Activated CD8-positive, alpha-beta memory T cell treated with anti-CD3 and anti-CD28 coated beads for 1 hour (primary cell): ENCODE measurements at regions not wholly inside any gene's neighbourhood (a gene's known extent, or its start where the extent isn't known, plus 50 kb on each side); places are given as distances from the start of the nearest gene placed in this dataset.

Experiments
- DNase-seq, 2 donors: peaks; one replicate each; pipeline ENCODE4 v3.0.0-alpha.2; 2020; ENCODE audit warnings: low read depth in 1 of 2; ENCODE audit errors: extremely low read depth in 1 of 2

DNA sequence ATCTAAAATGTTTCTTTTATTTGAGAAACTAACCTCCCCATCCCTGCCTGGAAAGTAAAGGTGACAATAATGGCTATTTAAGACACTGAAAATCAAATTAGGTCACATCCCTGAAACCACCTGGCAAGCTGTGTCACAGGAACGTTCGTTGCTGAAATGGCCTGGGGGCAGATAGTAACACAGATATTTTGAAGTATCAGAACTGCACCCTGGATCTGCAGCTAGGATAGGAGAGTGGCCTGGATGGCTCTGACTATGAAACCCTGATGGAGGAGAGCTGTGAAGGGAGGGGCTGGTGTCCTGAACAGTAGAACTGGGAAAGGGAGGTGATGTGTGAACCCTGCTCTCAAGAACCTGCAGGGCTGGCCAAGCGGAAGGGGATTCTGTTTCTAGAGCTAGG is 648.3 kb upstream of the CFAP20DC start:
- DNase-seq = no peak

- DNase-seq = no peak
Measured at GRCh38 chr3:59696783-59697182, 647.0 kb upstream of the CFAP20DC start.

GRCh38 chr3:59695860-59696259 is 646.0 kb upstream of the CFAP20DC start:
- DNase-seq = no peak

DNA sequence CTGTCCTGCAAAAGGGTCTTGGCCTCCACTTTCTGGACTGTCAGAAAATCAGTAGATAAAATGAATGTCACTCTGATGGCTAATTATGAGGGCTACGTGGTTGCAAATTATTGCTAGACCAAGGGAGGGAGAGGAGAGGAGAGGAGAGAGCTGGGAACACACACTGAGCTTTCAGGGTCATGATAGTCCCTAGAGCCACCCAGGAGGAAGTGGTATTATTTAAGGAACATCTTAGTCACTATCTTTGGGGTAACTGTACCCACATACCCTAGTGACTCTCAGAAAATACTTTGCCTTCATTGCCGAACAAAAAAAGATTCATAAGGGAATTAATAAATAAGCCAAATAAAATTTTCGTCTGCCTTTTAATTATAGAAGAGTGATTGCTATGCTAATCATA is 642.3 kb upstream of the CFAP20DC start:
- DNase-seq = no peak

DNA sequence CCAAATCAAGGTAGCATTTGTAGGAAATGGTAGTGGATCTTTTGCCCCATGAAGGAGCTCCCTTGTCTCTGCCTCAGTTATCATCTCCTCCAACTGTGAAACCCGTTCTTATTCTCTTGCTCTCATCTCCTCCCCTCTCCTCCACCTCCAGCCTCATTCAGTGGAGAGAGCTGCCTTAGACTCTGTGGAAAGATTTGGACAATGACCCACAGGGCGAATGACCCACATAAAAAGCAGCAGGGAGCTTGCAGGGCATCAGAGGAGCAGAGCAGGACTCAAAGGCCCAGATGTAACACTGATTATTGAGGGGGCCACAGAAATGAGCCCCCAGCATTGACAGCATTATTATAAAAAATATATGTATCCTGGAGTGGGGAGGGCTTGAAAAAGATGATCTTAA is 641.1 kb upstream of the CFAP20DC start:
- no peak for DNase-seq

DNA sequence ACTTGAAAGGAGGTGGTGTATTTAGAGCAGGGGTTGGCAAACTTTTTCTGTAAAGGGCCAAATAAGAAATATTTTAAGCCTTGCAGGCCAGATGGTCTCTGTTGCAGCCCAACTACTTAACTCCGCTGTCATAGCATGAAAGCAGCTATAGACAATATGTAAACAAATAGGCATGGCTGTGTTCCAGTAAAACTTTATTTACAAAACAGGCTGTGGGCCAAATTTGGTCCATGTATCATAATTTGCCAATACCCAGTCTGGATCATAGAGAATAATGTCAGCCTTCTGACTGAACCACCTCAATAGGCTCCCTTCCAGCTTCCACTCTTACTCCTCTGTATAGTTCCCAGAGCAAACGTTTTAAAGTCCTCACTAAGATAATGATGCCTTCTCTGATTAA is 638.8 kb upstream of the CFAP20DC start:
- no peak for DNase-seq

DNA sequence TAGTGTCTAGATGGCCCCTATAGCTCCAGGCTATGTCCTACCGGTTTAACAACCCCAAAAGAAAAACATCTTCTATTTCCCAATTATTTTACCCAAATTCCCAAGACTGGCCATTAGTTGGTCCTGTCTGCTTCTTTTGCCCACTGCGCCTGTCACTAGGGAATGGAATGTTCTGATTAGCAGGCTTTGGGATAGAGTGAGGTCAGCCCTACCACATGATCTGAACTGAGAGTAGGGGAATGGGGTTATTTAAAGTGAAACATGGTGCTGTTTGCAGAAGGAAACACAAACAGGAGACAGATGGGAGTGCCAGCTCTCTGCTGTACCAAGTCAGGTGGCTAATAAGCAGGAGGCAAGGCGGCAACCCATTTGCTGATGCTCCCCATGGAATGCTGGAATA is 635.6 kb upstream of the CFAP20DC start:
- no peak for DNase-seq

DNA sequence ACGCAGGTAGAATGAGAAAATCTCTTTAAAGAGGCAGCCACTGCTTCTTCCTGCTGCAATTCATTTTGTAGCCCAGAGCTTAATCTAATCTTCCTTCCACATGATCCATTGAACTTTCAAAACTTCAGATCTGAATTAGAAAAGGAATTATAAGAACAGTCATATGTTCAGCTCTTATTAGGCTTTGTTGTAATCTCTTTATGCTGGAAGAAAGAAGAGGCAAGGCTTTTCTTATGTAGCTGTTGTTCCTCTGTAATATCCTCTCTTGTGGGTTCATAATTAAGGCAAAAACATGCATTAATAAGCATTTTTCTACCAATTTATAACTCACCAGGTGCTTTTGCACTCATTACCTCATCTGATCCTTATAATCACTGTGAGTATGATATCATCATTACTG is 634.9 kb upstream of the CFAP20DC start:
- no peak for DNase-seq

DNA sequence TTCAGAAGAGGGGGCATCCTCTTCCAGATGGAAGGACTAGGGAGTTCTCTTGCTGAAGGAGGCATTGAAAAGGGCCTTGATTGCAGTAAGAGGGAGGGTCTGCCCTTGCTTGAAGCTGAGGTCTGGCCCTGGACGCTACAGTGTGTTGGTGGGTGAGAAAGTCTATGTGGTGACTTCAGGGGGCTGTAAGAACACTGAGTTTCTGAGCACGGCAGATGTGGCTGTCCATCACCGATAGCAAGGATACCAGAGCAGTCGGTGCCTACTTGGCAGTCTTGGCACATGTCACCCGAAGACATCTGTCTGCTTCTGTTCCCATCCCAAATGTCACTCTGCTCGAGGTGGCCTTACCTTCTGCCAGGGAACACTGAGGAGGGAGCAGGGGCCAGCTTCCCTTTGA is 631.1 kb upstream of the CFAP20DC start:
- no peak for DNase-seq

DNA sequence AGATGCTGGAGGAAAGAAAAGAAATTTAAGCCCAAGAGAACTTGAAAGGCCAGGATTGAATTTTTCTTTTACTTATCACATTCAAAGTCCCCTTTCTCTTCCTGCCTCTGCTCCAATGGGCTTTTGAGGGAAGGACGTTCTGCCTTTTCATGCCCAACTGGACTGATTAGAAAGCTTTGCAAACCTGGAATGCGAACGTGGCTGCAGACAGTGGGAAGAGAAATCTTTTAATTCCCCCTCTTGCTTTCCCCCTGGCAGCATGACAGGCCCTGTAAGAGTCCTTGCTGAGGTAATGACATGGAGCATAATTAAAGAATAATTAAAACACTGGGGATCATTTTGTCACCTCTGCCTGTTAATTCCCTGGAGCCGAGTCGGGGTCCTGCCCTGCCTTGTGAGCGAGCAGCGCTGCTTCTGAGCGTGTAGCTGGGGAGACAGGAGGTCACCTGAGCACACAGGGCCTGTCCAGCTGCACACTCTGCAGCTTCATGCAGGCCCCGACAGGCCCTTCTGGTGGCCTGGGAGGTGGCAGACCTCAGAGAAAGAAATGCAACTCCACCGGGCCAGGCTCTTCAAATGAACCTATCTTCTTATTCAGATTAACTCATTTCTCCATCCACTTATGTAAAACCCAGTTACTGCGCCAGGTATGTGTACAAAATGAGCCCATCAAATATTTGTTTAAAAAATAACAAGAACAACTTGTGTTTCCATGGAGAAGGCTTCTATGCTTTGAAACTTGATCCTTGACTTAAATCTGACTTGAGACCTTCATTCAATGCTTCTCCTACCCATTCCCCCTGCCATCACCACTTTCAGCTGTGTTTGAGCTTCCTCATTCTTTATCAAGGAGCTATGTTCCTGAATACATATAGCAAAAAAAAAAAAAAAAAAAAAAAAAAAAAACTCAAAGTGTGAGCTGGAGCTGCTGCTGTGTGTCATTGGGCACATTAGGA is 628.2 kb upstream of the CFAP20DC start:
- DNase-seq = no peak

GRCh38 chr3:59675495-59675894 is 625.7 kb upstream of the CFAP20DC start:
- DNase-seq = no peak

GRCh38 chr3:59663076-59663850 is 613.4 kb upstream of the CFAP20DC start:
- no peak for DNase-seq

DNA sequence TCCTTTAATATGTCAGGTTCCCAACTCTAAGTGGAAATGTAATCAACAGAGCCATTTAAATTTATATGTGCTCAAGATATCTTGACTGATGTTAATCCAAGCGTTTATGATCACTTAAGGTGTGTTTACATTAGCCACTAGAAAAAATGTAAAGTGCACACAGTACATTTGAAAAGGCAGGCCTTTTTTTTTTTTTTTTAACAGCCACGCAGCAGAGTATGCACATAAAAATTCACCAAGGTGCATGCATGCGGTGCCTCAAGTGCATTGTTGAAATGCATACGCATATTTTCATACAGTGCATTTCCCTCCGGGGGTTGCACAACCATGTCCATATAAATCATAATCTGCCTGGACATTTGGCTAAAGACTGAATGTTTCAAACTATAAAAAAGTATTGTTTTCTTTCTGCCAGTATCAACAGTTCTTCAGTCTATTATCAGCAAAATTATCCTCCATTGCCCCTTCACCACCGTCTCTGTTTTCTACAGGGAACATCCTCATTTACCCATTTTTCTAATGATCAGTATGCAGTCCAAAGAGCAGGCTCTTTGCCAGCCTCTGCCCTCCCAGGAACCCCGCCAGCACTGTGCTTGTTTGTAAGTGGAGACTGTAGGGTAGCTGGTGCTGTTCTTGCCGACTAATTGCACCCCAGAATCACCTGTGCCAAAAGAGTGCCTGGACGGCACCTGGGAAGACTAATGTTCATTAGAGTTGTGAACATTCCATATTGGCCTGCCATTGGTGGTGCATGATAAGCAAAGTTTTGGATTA is 611.2 kb upstream of the CFAP20DC start:
- DNase-seq = no peak

GRCh38 chr3:59660376-59660775 is 610.6 kb upstream of the CFAP20DC start:
- no peak for DNase-seq

DNA sequence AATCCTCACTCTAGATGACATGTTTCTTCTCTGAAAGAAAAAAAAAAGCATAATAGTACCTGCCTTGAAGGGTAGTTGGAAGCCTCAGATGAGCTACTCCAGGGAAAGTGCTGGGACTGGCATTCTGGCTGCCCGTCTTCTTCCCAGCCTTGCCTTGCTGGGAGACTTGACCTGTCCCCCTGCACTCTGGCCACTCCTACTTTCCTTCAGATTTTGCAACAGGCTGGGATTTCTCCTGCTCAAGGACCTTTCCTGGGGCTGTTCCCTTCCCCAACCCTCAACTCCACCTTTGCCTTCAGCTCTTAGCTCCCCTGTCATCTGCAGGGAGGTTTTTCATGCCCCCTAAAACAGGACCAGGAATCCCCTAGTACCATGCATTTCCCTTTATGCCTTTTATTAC is 609.9 kb upstream of the CFAP20DC start:
- no peak for DNase-seq

- no peak for DNase-seq
Measured at GRCh38 chr3:59658866-59659265, 609.0 kb upstream of the CFAP20DC start.

- no peak for DNase-seq
Measured at GRCh38 chr3:59658274-59658673, 608.4 kb upstream of the CFAP20DC start.

DNA sequence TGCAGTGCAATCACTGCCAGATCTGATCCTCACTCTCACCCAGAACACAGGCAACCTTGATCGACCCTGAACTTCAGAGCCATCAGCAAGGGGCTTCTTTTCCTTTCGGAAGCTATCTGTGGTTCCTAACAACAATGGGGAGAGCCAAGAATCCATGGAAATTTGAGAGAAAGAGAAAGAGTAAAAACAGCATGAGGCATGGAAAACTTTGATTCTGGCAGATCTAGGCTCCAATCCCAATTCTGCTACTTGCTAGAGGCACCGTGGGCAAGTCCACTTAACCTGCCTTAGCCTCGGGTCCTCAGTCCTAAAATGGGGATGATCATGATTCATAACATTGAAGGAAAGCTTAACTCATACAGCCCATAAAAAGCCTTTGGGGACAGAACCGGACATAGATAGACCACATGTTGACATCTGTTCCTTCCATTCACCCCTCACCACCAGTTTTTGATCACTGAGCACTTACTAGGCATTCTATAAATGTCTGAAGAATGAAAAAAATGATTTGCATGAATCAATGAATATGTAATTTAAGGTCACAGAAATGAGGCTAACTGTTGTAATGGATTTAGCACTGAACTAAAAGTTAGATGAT is 605.7 kb upstream of the CFAP20DC start:
- no peak for DNase-seq

DNA sequence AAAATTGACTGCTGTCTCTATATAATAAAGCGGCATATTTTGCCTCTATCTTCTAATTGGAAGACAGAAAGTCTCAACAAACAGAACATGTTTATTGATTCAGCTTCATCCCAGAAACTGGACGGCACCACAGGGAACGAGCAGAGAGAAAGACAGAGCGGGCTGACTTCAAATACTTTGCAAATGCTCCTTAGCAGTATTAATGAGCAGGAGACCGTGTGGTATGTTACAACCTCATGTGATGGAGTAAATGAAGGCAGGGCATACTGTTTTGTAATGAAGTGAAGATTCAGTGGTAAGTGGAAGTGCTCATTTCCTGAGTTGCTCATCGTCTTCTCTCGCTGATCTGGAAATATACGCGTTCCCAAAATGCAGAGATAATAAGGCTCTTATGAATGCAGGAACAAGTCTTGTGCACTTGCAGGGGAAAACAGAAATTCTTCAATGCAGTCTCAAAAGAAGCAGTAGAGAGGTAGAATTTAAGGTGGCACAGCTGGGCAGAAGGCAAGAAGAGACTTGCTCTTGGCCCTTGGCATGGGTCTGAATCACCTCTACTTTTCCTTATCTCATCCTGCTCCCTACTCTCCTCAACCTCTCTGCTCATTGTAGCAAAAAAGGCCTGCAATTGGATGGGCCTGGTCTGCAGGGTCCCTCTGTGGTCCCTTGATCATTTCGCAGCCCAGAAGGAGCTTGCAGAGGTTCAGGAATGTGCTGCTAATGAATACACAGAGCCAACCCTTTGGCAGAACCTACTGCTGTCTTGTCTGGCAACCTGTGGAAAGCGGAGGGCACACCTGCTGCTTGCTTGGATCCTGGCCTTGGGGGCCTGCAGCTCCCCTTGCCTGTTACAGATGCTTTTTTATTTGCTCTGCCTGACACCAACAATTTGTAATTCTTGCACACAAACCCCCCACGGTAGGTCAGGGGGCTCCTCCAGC is 604.9 kb upstream of the CFAP20DC start:
- no peak for DNase-seq

DNA sequence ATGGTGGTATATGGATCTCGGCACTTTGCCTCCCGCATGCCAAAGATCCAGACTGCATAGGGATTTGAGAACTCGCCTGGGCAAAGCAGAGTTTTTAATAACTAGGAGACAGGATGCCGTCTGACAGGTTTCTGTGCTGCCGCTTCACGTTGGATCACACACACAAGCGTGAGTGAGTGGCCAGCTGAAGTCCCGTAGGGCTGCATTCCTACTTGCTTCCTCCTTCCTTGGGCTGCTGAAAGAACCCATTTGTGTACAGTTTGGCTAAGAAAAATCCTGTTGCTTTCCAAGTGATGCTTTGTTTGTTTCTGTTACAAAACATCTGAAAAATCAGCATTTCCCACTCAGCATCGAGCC is 604.3 kb upstream of the CFAP20DC start:
- no peak for DNase-seq
